HG03571 (cell line): ENCODE measurements at regions not wholly inside any gene's neighbourhood (a gene's known extent, or its start where the extent isn't known, plus 50 kb on each side); places are given as distances from the start of the nearest gene placed in this dataset.

Experiments
- ATAC-seq: cut with Tn5 transposase; IDR thresholded peaks from one replicate; pipeline ENCODE4 v1.9.1; 2021; ENCODE audit not compliant: unreplicated experiment

DNA sequence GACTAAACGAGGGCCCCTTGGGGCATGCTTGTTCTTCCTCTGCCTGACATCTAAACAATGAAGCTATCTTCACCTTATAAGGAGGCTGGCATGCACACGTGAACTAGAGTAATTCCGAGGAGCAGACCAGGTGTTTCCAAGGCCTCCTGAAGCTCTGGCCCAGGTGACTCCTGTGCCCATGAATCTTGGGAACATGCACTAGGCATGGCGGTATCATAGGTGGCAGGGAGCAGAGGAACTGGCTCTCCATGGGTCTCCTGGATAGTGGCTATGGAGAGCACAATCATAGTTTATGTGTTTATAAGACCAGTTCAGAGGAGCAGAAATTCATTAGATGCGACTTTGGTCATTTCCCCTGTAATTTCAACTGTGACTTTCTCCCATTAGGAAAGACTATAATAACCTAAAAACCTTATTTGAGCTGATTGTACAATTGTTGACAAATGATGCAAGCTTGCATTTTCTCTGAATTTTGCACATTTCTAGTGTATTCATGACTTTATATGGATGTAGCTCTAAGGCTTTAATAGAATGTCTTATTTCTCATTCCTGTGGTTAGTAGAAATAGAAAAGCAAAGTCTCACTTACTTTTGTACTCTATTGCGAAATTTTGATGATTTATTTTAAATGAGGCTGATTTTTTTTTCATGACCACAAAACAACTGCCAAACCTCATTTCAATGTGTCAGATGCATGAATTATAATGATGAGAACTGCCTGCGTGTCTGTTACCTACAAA lies 135.3 kb upstream of the RPS23 start:
- no peak for ATAC-seq

DNA sequence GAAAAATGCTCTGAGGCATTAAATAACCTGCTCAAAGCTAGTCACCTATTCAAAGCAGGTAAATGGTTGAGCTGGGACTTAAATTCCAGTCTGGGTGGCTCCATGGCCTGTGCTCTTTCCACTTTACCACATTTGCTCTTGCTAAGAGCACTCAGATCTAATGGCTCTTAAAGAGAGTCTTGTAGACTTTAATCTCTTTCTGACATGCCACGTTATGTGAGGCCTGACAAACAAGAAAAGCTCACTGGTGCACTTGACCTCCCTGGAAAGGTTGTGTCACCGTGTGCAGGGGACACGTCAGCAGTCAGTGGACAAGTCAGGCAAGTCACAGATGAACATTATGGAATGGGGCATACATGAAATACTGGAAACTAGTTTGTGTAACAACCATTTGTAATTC lies 129.9 kb upstream of the RPS23 start:
- ATAC-seq, result no peak

- ATAC-seq, result no peak
Observed at GRCh38 chr5:82406205-82406773, 128.1 kb upstream of the RPS23 start.

- ATAC-seq, result no peak
Observed at GRCh38 chr5:82405618-82406204, 127.6 kb upstream of the RPS23 start.

DNA sequence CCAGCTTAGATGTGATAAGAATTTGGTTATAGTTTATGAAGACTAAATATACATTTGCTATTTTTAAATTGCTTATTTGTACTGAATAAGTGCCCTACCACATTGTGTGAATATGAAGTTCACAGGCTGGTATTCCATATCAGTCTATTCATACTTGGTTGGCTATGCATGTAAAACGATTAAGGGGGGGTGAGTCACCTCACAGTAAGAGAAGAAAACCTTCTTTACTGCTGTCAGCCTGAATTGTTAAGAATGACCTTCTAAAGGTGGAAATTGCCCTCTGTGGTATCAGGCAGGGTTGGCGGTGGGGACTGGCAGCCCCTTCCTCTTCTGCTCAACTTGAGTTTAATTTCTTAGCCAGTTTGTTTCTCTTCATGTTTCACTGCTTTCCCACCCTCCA lies 127.0 kb upstream of the RPS23 start:
- no peak for ATAC-seq

- no peak for ATAC-seq
Observed at GRCh38 chr5:82404382-82404945, 126.3 kb upstream of the RPS23 start.

- no peak for ATAC-seq
Observed at GRCh38 chr5:82403724-82404123, 125.6 kb upstream of the RPS23 start.

DNA sequence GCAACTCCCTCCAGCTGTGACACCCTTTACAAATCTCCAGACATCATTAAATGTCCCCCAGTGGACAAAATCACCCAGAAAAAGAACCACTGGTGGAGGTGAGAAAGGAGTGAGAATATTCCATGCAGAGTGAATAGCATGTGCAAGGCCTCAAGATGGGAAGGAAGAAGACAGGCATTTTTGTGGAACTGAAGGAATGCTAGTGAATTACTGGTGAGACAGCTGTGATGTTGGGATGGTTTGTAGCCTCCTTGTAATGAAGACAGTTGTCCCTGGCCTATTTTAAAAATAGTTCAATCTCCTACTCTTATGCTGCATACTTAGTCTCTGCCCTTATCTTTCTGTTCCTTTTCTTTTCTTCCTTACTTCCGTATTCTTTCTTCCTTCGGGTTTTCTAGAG lies 124.9 kb upstream of the RPS23 start:
- ATAC-seq, result no peak

DNA sequence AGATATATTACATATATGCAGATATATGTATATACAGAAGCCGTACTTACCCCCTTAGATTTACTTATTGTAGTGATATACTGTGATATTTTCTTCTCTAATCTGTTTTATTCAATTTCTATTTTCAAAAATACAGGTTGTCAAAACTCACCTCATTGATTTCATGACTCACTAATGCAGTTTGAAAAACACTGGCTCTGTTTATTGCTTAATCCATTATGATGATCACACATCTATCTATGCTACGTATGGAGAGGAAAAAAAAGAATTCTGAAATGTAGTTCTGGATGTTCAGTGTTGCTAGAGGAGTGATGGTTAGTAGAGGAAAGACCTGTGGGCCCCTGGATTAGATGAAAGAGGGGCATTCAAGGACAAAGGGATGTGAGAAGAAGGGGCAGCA lies 121.0 kb upstream of the RPS23 start:
- no peak for ATAC-seq

DNA sequence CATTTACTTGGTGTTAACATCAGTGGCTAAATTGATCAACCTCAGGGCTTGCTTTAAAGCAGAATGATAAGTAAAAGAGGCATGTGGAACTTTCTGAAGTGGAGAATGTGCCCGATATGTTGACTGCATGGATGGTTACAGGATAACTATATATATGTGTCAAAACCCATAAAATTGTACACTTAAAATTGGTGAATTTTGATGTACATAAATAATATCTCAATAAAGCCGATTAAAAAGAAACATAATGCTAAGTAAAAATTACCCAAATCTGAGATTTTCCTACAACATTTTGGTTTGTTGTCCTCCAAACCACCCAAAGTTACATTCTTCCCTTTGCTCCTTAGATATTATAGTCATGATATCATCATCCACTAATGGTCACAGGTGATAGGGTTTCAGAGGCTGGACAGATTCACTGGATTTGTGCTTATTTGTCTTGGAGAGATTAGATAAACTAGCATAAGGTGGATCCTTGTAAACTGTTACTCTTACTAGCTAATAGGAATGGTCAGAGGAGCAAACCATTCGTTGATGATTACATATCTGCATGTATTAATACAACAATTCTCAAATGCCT lies 119.7 kb upstream of the RPS23 start:
- no peak for ATAC-seq

GRCh38 chr5:82396871-82397514 lies 118.8 kb upstream of the RPS23 start:
- ATAC-seq, result no peak

GRCh38 chr5:82396396-82396795 lies 118.2 kb upstream of the RPS23 start:
- ATAC-seq, result no peak

DNA sequence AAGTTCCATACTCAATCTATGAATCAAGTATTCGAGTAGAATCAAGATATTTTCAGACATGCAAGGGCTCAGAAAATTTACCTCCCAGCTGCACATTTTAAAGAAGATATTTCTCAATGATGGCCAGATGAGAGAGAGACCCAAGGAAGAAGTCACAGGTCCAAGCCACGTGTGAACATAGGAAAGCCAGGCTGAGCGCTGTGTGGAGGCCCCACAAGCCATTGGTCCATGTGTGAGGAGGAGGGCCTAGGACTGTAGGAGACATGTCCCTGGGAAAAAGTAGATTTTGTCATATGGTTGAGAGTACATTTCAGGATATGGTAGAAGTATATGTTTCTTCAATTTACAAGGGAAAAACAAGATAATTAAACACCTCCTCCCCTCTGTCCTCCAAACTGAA lies 115.8 kb upstream of the RPS23 start:
- no peak for ATAC-seq

- no peak for ATAC-seq
Observed at GRCh38 chr5:82390088-82390487, 111.9 kb upstream of the RPS23 start.

DNA sequence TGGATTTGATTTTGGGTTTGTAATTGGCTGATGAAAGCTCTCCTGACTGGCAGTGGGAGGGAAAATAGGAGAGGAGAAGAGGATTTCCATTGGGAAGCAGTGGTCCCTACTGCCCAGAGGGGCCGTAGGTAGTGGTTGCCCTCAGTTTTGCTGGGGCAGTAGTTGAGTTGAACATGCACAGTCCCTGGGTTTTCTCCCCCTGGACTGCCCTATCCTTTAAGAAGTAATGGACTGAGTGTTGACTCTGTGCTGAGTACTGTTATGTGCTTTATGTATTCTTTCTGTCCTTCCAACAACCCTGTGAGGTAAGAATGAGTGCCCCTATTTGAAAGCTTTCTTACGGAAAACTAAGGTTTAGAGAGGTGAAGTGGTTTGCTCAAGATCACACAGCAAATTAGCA lies 111.2 kb upstream of the RPS23 start:
- no peak for ATAC-seq

GRCh38 chr5:82388181-82388580 lies 110.0 kb upstream of the RPS23 start:
- no peak for ATAC-seq

GRCh38 chr5:82387819-82388166 lies 109.6 kb upstream of the RPS23 start:
- ATAC-seq, result no peak

DNA sequence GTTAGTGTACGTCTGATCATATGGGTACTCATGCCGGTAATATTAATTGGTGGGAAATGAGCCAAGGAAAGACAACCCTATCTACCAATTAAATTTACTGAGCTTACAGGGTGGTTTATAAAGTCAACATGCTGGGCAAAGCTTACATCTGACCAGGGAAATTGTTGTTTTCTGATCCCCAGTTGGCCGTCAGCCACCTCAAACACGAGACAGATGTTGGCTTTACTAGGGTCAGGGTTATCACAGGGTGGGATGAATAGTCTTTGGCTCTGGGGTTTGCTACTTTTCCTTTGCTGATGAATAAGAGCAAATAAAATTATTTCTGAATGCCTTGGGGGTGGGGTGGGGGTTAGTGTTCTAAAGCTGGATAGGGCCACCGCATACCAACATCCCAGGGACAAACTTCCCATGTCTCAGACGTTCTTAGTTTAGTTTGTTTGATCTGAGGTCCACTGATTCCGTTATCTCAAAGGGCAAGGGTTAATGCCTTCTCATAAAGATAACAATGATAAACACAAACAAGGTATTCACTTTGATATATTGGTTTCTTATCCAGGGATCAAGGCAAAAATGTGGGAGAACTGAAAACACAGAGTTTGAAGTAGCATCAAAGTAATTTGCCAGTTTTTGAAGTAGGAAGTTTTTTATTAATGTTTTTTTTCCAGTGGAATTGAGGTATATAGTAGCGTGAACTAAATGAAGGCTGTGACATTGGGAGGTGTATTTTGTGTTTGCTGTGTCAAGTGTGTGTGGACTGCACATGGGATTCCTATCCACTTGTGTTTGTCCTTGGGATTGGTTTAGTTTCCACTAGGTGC lies 109.1 kb upstream of the RPS23 start:
- no peak for ATAC-seq

DNA sequence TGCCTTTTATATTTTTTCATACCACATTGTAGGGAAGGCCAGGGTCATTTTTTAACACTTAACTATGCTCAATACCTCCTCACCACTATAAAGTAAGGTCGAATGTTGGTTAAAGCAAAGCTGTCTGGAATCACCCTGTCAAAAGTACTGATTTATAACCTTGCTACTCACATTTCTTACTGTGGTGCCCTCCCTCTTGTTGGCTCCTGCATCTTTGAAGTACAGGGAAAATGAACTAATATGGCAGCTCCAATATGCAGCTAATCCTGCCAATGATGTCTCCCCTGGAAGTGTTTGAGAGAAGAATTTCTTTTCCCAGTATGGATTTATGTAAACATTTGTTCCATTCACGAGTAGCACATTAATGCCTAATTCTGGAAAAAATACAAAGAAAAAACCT lies 108.4 kb upstream of the RPS23 start:
- no peak for ATAC-seq

GRCh38 chr5:82384034-82384750 lies 106.0 kb upstream of the RPS23 start:
- no peak for ATAC-seq
